ENCODE measurements at regions not wholly inside any gene's neighbourhood (a gene's known extent, or its start where the extent isn't known, plus 50 kb on each side); places are given as distances from the start of the nearest gene placed in this dataset.
A peak's percentile ranks its signal among the peaks of the same experiment; 100 is the strongest.

GRCh38 chr6:156717542-156717941 lies 59.6 kb upstream of the ARID1B start:
- H3K4me3 Mint-ChIP-seq = peak overlapping the region in 4 of 10 donors; percentile 5 to 45 (median 30)
- ChIA-PET POLR2A (no interaction called here), CTCF (no interaction called here)
- Histone ChIP-seq H3K27ac (ENCODE audit: low read depth, low read length) (no peak overlapping the region), H3K4me1 (ENCODE audit: control insufficient read depth in 2 of 2, insufficient read depth in 2 of 2, low read length in 2 of 2) (peaks cover 6 to 15% of the 10 kb centered on the region in 2 donors), H3K36me3 (ENCODE audit: control insufficient read depth in 2 of 3, insufficient read depth in 3 of 3, low read length in 3 of 3) (no peaks in the 10 kb centered on the region), H3K4me3 (ENCODE audit: low read length) (no peak overlapping the region), H3K27me3 (ENCODE audit: control insufficient read depth in 2 of 2, insufficient read depth in 2 of 2, low read length in 2 of 2) (no peaks in the 10 kb centered on the region), H3K9me3 (ENCODE audit: control insufficient read depth in 2 of 3, low read length in 3 of 3) (no peaks in the 10 kb centered on the region)
- DNase-seq (no peak), ATAC-seq (no peak)
- H3K27ac Mint-ChIP-seq = peak overlapping the region in 1 of 9 donors; percentile 36
- H3K36me3 Mint-ChIP-seq = no peaks in the 10 kb centered on the region
- H3K9me3 Mint-ChIP-seq = no peaks in the 10 kb centered on the region
- peaks cover 0 to 23% (median 0%) of the 10 kb centered on the region in 5 donors for H3K27me3 Mint-ChIP-seq
- H3K4me1 Mint-ChIP-seq = peaks cover 8 to 22% (median 16%) of the 10 kb centered on the region in 7 donors
- intact Hi-C loops (cut with micrococcal nuclease) = no loop called here

GRCh38 chr6:156715839-156716238 lies 61.3 kb upstream of the ARID1B start:
- Histone ChIP-seq H3K4me3 (ENCODE audit: low read length) (no peak overlapping the region), H3K27ac (ENCODE audit: low read depth, low read length) (no peak overlapping the region), H3K4me1 (ENCODE audit: control insufficient read depth in 2 of 2, insufficient read depth in 2 of 2, low read length in 2 of 2) (peaks cover 6 to 15% of the 10 kb centered on the region in 2 donors), H3K27me3 (ENCODE audit: control insufficient read depth in 2 of 2, insufficient read depth in 2 of 2, low read length in 2 of 2) (no peaks in the 10 kb centered on the region), H3K9me3 (ENCODE audit: control insufficient read depth in 2 of 3, low read length in 3 of 3) (no peaks in the 10 kb centered on the region), H3K36me3 (ENCODE audit: control insufficient read depth in 2 of 3, insufficient read depth in 3 of 3, low read length in 3 of 3) (no peaks in the 10 kb centered on the region)
- Mint-ChIP-seq H3K9me3 (no peaks in the 10 kb centered on the region), H3K27me3 (peaks cover 0 to 30% (median 0%) of the 10 kb centered on the region in 5 donors), H3K36me3 (no peaks in the 10 kb centered on the region), H3K4me3 (peak overlapping the region in 1 of 10 donors; percentile 30), H3K27ac (no peak overlapping the region), H3K4me1 (peaks cover 8 to 18% (median 14%) of the 10 kb centered on the region in 7 donors)
- DNase-seq (no peak), ATAC-seq (no peak)
- ChIA-PET POLR2A (no interaction called here), CTCF (no interaction called here)
- intact Hi-C loops (cut with micrococcal nuclease) = no loop called here

- CTCF ChIA-PET = no interaction called here
Observed at GRCh38 chr6:156713548-156713947, 63.6 kb upstream of the ARID1B start.

GRCh38 chr6:156710479-156710878 lies 66.7 kb upstream of the ARID1B start:
- H3K4me3 ChIP-seq (ENCODE audit: low read length) = no peak overlapping the region
- Mint-ChIP-seq H3K27me3 (peaks cover 4 to 41% (median 13%) of the 10 kb centered on the region in 5 donors), H3K4me1 (peaks cover 0 to 5% (median 0%) of the 10 kb centered on the region in 7 donors), H3K9me3 (peaks cover 0 to 2% (median 0%) of the 10 kb centered on the region in 11 donors), H3K36me3 (no peaks in the 10 kb centered on the region), H3K27ac (no peak overlapping the region), H3K4me3 (no peak overlapping the region)
- no peak for ATAC-seq
- no peak for DNase-seq
- H3K9me3 ChIP-seq (ENCODE audit: control insufficient read depth in 2 of 3, low read length in 3 of 3) = no peaks in the 10 kb centered on the region
- H3K27ac ChIP-seq (ENCODE audit: low read depth, low read length) = no peak overlapping the region
- CTCF ChIA-PET = interaction anchor here (1.0 kb wide), 1 partner anchor 10 kb away, joined by 3 read pairs; no protein-coding TSS in a partner anchor
- no peaks in the 10 kb centered on the region for H3K27me3 ChIP-seq (ENCODE audit: control insufficient read depth in 2 of 2, insufficient read depth in 2 of 2, low read length in 2 of 2)
- H3K36me3 ChIP-seq (ENCODE audit: control insufficient read depth in 2 of 3, insufficient read depth in 3 of 3, low read length in 3 of 3) = no peaks in the 10 kb centered on the region
- POLR2A ChIA-PET = no interaction called here
- H3K4me1 ChIP-seq (ENCODE audit: control insufficient read depth in 2 of 2, insufficient read depth in 2 of 2, low read length in 2 of 2) = no peaks in the 10 kb centered on the region
- intact Hi-C loops (cut with micrococcal nuclease) = no loop called here

More at GRCh38 chr6:156713548-156713947, 63.6 kb upstream of the ARID1B start:
- no peak for DNase-seq
- Histone ChIP-seq H3K36me3 (ENCODE audit: control insufficient read depth in 2 of 3, insufficient read depth in 3 of 3, low read length in 3 of 3) (no peaks in the 10 kb centered on the region), H3K9me3 (ENCODE audit: control insufficient read depth in 2 of 3, low read length in 3 of 3) (no peaks in the 10 kb centered on the region), H3K27ac (ENCODE audit: low read depth, low read length) (no peak overlapping the region), H3K4me1 (ENCODE audit: control insufficient read depth in 2 of 2, insufficient read depth in 2 of 2, low read length in 2 of 2) (no peaks in the 10 kb centered on the region), H3K4me3 (ENCODE audit: low read length) (no peak overlapping the region), H3K27me3 (ENCODE audit: control insufficient read depth in 2 of 2, insufficient read depth in 2 of 2, low read length in 2 of 2) (no peaks in the 10 kb centered on the region)
- no peak overlapping the region for H3K27ac Mint-ChIP-seq
- H3K4me1 Mint-ChIP-seq = peaks cover 0 to 5% (median 0%) of the 10 kb centered on the region in 7 donors
- intact Hi-C loops (cut with micrococcal nuclease) = no loop called here
- H3K36me3 Mint-ChIP-seq = no peaks in the 10 kb centered on the region
- peaks cover 0 to 36% (median 3%) of the 10 kb centered on the region in 5 donors for H3K27me3 Mint-ChIP-seq
- no peak for ATAC-seq
- H3K9me3 Mint-ChIP-seq = no peaks in the 10 kb centered on the region
- POLR2A ChIA-PET = interaction anchor here (0.6 to 1.6 kb wide), 2 partner anchors 13 to 869 kb away, joined by 3 to 4 read pairs; no protein-coding TSS in a partner anchor
- H3K4me3 Mint-ChIP-seq = no peak overlapping the region

GRCh38 chr6:156707818-156708217 lies 69.4 kb upstream of the ARID1B start:
- Histone ChIP-seq H3K9me3 (ENCODE audit: control insufficient read depth in 2 of 3, low read length in 3 of 3) (no peaks in the 10 kb centered on the region), H3K27me3 (ENCODE audit: control insufficient read depth in 2 of 2, insufficient read depth in 2 of 2, low read length in 2 of 2) (no peaks in the 10 kb centered on the region), H3K4me1 (ENCODE audit: control insufficient read depth in 2 of 2, insufficient read depth in 2 of 2, low read length in 2 of 2) (no peaks in the 10 kb centered on the region), H3K27ac (ENCODE audit: low read depth, low read length) (no peak overlapping the region), H3K4me3 (ENCODE audit: low read length) (no peak overlapping the region), H3K36me3 (ENCODE audit: control insufficient read depth in 2 of 3, insufficient read depth in 3 of 3, low read length in 3 of 3) (no peaks in the 10 kb centered on the region)
- H3K27me3 Mint-ChIP-seq = peaks cover 4 to 24% (median 11%) of the 10 kb centered on the region in 5 donors
- ATAC-seq = no peak
- H3K9me3 Mint-ChIP-seq = peaks cover 0 to 2% (median 0%) of the 10 kb centered on the region in 11 donors
- no peaks in the 10 kb centered on the region for H3K36me3 Mint-ChIP-seq
- DNase-seq = no peak
- intact Hi-C loops (cut with micrococcal nuclease) = no loop called here
- ChIA-PET CTCF (interaction anchor here (0.6 kb wide), 2 partner anchors 33 to 50 kb away, joined by 3 to 5 read pairs; no protein-coding TSS in a partner anchor), POLR2A (no interaction called here)
- no peak overlapping the region for H3K4me3 Mint-ChIP-seq
- no peak overlapping the region for H3K27ac Mint-ChIP-seq
- H3K4me1 Mint-ChIP-seq = peaks cover 0 to 5% (median 0%) of the 10 kb centered on the region in 7 donors

GRCh38 chr6:156703719-156704118 lies 73.5 kb upstream of the ARID1B start:
- no peak overlapping the region for H3K4me3 Mint-ChIP-seq
- Histone ChIP-seq H3K4me3 (ENCODE audit: low read length) (no peak overlapping the region), H3K27ac (ENCODE audit: low read depth, low read length) (no peak overlapping the region), H3K27me3 (ENCODE audit: control insufficient read depth in 2 of 2, insufficient read depth in 2 of 2, low read length in 2 of 2) (no peaks in the 10 kb centered on the region), H3K36me3 (ENCODE audit: control insufficient read depth in 2 of 3, insufficient read depth in 3 of 3, low read length in 3 of 3) (no peaks in the 10 kb centered on the region), H3K4me1 (ENCODE audit: control insufficient read depth in 2 of 2, insufficient read depth in 2 of 2, low read length in 2 of 2) (no peaks in the 10 kb centered on the region), H3K9me3 (ENCODE audit: control insufficient read depth in 2 of 3, low read length in 3 of 3) (no peaks in the 10 kb centered on the region)
- H3K9me3 Mint-ChIP-seq = peaks cover 0 to 2% (median 0%) of the 10 kb centered on the region in 11 donors
- POLR2A ChIA-PET = interaction anchor here (0.6 kb wide), 1 partner anchor 331 kb away, joined by 4 read pairs; no protein-coding TSS in a partner anchor
- DNase-seq (no peak), ATAC-seq (no peak)
- H3K4me1 Mint-ChIP-seq = peaks cover 0 to 9% (median 0%) of the 10 kb centered on the region in 7 donors
- intact Hi-C loops (cut with micrococcal nuclease) = no loop called here
- H3K27ac Mint-ChIP-seq = no peak overlapping the region
- H3K36me3 Mint-ChIP-seq = no peaks in the 10 kb centered on the region
- CTCF ChIA-PET = no interaction called here
- peaks cover 4 to 20% (median 11%) of the 10 kb centered on the region in 5 donors for H3K27me3 Mint-ChIP-seq

- H3K4me3 ChIP-seq (ENCODE audit: low read length) = no peak overlapping the region
- Mint-ChIP-seq H3K4me1 (peaks cover 0 to 18% (median 0%) of the 10 kb centered on the region in 7 donors), H3K9me3 (no peaks in the 10 kb centered on the region), H3K27ac (no peak overlapping the region), H3K4me3 (no peak overlapping the region), H3K36me3 (no peaks in the 10 kb centered on the region), H3K27me3 (peaks cover 0 to 21% (median 10%) of the 10 kb centered on the region in 5 donors)
- no peaks in the 10 kb centered on the region for H3K36me3 ChIP-seq (ENCODE audit: control insufficient read depth in 2 of 3, insufficient read depth in 3 of 3, low read length in 3 of 3)
- no peaks in the 10 kb centered on the region for H3K4me1 ChIP-seq (ENCODE audit: control insufficient read depth in 2 of 2, insufficient read depth in 2 of 2, low read length in 2 of 2)
- H3K27ac ChIP-seq (ENCODE audit: low read depth, low read length) = no peak overlapping the region
- H3K9me3 ChIP-seq (ENCODE audit: control insufficient read depth in 2 of 3, low read length in 3 of 3) = no peaks in the 10 kb centered on the region
- POLR2A ChIA-PET = no interaction called here
- ATAC-seq = no peak
- H3K27me3 ChIP-seq (ENCODE audit: control insufficient read depth in 2 of 2, insufficient read depth in 2 of 2, low read length in 2 of 2) = no peaks in the 10 kb centered on the region
- no peak for DNase-seq
- intact Hi-C loops (cut with micrococcal nuclease) = no loop called here
- CTCF ChIA-PET = no interaction called here
Observed at GRCh38 chr6:156701966-156702365, 75.2 kb upstream of the ARID1B start.

Data from naive thymus-derived CD4-positive, alpha-beta T cell (primary cell).